ENCODE measurements at regions not wholly inside any gene's neighbourhood (a gene's known extent, or its start where the extent isn't known, plus 50 kb on each side); places are given as distances from the start of the nearest gene placed in this dataset.

DNA sequence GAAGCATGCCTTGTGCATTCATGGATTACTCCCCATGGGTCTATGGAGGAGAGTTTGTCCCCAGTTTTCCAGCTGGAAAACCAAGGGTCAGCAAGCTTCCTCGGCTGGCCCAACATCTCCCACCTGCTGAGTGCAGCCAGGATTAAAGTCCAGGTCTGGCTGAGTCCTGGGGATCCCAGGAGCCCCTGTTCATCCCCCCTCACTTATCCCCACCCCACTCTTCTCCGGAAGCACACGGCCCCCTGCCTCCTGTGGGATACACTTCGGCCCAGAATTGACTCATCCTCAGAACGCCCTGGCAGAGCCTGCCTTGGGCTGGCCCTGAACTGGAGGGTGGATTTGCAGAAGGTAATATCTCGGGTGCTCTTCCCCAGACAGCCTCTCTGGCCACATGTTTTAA lies 276.1 kb downstream of the NPHP4 start:
- no peak for DNase-seq (ENCODE audit: low read depth, low spot score)

DNA sequence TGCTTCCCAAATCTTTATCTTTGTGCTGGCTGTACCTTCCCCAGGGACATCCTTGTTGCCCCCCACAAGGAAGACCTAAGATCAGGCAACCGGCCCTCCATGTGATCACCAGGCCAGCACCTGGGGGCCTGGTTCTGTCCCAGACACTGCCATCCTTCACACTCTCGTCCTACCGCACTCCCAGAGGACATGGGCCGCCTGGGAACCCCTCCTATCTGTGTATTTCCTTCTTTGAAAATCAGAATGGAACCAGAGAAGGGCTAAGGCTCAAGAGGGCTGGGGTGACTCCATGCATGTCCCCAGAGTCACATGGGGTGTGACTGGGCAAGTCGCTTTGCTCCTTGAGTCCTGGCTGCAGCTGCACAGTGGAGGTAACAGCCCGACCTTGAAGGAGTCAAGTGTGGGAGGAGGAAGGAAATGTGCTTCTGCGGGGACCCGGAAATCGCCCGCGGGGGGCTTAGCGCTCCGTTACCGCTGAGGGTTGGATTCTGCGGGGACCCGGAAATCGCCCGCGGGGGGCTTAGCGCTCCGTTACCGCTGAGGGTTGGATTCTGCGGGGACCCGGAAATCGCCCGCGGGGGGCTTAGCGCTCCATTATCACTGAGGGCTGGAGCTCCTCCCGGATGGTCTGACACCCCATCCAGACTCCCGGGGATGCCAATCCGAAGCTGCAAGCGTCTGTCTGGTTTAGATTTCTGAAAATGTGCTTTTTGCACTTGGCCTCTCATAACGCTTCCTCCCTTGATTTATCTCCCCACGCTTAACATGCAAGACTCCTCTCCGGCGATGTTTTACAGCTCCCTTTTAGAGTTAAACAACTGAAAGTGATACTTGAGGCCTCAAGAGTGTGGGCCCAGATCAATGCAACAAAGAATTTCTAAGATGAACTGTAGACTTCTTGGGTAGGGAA lies 278.9 kb downstream of the NPHP4 start:
- no peak for DNase-seq (ENCODE audit: low read depth, low spot score)

DNA sequence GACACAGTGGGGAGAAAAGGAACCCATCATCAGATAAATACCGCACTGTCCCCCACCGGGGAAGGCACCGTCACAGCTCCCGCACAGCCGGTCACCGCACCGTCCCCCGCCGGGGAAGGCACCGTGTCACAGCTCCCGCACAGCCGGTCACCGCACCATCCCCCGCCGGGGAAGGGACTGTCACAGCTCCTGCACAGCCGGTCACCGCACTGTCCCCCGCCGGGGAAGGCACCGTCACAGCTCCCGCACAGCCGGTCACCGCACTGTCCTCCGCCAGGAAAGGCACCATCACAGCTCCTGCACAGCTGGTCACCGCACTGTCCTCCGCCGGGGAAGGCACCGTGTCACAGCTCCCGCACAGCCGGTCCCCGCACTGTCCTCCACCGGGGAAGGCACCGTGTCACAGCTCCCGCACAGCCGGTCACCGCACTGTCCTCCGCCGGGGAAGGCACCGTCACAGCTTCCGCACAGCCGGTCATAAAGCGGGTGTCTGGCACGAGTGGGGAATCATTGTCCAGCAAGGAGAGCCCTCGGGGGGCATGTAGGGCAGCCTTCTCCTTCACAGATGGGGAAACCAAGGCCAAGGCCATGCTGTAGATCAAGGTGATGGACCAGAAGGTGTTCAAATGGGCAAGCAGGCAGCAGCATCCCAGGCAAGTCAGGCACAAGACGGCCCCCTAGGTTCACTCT lies 280.1 kb downstream of the NPHP4 start:
- no peak for DNase-seq (ENCODE audit: low read depth, low spot score)

GRCh38 chr1:5711079-5711478 lies 281.1 kb downstream of the NPHP4 start:
- no peak for DNase-seq (ENCODE audit: low read depth, low spot score)

DNA sequence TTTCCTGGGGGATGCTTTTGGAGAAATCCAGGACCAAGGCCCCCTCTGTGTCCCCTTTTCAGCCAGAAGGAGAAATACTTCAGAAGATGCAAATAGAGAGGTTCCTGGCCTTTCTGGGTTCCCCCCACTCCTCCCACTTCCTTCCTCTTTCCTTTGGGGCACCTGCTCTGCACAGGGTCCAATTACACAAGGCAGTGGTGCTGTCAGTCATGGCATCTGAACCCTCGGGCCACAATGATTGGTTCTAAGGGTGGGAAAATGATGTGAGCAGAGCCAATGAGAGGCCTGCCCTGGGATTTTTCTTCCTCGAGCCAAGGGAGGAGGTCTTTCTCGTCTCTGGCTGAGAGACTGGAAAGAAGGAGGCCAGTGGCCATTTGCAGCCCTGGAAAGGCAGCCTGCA lies 282.2 kb downstream of the NPHP4 start:
- DNase-seq (ENCODE audit: low read depth, low spot score): no peak

DNA sequence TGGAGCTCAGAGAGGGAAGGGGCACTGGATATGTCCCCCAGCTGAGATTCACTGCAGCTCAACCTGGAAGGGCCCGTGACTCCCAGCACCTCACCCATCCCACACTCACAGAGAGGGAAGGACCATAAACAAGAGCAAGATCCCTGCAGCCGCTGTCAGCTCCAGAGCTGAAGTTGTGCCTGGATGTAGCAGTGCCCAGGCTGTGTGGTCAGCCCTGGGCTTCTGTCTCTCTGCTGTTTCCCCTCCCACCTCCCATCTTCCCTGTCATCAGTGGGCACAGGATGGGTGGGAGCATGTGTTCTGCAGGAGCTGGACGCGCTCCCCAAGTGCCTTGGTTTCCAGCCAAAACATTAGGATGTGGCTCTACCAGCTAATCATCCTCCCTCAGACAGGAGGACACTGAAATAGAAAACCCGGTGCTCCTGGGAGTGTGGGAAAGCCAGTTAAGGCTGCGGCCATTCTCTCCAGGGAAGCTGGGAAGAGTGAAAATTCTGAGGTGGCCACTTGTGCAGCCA lies 282.7 kb downstream of the NPHP4 start:
- no peak for DNase-seq (ENCODE audit: low read depth, low spot score)

DNA sequence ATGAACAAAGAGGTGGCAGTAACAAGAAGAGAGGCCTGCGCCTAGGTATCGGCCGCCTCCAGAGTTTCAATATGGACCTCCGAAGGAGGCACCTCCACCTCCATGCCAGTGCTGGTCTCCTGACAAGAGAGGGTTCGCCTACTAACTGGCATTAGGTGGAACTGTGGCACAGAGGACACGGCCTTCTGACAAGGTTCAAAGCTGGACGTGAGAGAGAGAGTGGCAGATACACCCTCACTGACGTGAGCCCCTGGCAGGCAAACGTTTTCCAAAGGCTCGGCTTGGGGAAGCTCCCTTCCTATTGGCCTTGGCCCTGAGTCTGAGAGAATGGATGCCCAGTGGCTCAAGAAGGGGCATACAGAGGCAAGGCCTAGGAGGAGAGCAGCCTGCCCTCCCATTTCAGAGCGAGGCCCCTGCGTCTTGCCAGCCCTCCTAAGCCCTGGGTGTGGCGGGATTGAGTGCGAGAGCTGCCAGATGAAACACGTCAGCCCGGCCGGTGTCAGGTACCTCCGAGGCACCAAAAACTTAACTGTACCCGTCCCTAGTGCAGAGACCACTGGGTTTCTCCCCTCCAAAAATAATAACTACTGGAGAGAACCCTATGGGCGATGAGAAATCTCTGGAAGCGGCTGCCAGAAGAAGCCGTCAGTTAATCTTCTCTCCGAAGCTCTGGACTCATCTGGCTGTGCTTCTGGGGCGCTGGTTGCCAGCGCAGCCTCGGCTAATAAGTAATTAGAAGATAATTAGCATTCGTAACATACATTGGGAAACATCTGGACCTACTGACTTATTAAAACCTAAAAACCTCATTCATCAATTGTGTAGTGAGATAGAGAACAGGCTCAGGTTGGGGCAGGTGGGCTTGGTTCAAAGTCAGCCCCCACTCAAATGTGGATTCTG lies 283.6 kb downstream of the NPHP4 start:
- DNase-seq (ENCODE audit: low read depth, low spot score): no peak

- no peak for DNase-seq (ENCODE audit: low read depth, low spot score)
Observed at GRCh38 chr1:5707566-5708345, 284.5 kb downstream of the NPHP4 start.

GRCh38 chr1:5706239-5706638 lies 286.0 kb downstream of the NPHP4 start:
- no peak for DNase-seq (ENCODE audit: low read depth, low spot score)

DNA sequence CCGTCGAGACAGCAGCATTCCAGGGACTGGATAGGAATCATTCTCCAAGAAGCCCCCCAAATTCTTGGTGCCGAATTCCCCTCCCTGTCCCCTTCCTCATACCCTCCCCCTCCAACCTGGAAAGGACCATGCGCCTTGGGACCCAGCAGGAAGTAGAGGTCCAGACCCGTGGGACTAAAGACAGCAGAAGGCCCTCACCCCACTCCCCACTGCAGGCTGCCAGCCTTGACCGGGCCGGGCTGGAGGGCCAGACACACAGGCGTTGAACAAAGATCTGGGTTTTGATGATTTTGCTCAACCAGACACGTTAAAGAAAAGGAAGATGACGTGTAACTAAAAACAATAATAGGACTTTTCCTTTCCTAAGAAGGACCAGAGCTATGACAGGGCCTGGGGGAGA lies 286.5 kb downstream of the NPHP4 start:
- DNase-seq (ENCODE audit: low read depth, low spot score): no peak

GRCh38 chr1:5704561-5705514 lies 287.4 kb downstream of the NPHP4 start:
- no peak for DNase-seq (ENCODE audit: low read depth, low spot score)

- DNase-seq (ENCODE audit: low read depth, low spot score): no peak
Observed at GRCh38 chr1:5701642-5702041, 290.6 kb downstream of the NPHP4 start.

- DNase-seq (ENCODE audit: low read depth, low spot score): no peak
Observed at GRCh38 chr1:5693568-5693967, 298.7 kb downstream of the NPHP4 start.

- no peak for DNase-seq (ENCODE audit: low read depth, low spot score)
Observed at GRCh38 chr1:5692664-5693063, 299.6 kb downstream of the NPHP4 start.

DNA sequence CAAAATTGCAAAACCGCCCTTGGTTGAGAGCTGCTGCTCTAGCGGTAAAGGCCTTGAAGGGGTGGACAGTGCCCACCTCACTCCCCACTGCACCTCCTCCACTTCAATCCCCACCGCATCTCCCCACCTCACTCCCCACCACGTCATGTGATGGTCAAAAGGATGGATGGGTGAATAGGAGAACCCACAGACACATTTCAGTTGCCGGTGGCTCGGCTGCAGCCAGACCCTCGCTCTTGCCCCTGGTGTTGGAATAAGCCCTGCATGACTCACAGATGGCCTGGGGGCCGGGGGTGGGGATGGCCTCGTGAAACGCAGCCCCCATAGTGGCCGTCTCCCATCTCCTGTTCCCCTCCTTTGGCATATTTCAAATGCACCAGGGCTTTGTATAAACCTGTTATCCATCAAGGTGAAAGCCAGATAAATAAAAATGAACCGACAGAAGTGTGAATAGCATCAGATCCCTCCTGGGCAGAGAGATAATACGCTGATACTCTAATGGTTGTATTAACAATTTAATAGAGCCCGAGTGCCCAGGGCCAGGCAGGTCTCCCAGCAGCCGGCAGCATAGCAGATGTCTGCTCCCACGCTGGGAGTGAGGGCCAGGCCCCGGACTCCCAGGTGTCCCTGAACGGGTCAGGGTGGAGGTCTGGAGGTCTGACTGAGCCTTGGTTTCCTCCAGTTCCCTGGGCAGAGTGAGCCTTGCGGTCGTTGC lies 300.3 kb downstream of the NPHP4 start:
- no peak for DNase-seq (ENCODE audit: low read depth, low spot score)

GRCh38 chr1:5690898-5691297 lies 301.3 kb downstream of the NPHP4 start:
- DNase-seq (ENCODE audit: low read depth, low spot score): no peak

- no peak for DNase-seq (ENCODE audit: low read depth, low spot score)
Observed at GRCh38 chr1:5690291-5690690, 301.9 kb downstream of the NPHP4 start.

DNA sequence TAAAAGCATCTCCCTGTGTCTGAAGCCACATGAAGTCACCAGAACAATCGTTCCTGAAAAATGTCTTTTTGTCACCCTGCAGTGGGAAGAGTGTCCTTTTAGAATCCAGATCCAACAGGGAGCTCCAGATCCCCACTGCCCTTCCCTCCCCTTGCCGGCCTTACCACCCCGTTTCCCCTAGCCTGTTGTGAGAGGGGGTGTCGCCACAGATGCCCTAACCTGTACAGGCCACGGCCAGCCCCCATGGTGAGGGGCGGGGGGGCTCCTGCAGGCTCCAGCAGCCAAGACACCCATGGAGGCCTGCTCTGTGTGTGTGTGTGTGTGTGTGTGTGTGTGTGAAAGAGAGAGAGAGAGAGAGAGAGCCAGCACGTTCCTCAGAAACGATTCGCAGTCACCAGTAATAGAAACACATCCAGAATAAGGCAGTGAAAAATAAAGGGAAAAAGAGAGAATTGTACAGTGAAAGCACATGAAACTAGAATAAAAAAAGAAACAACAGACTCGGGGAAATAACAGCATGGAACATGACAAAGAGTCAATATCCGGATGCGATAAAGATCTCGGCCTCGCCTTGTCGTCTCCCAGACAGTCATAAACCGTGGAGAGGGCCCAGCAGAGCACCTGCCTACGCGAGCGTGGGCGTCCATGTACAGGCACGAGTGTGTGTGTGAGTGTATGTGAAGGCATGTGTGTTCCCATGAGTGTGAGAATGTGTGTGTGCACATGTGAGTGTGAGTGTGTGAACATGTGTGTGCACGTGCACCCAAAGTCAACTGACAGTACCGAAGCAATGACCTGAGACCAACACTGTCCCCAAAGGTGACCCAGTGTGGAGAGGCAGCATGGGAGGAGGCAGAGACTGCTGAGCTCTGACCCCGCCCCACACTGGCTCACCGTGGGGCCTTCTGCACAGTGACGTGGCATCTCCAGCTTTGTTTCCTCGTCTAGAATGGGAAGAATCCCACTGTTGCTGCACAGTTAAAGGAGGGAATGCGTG lies 303.8 kb downstream of the NPHP4 start:
- no peak for DNase-seq (ENCODE audit: low read depth, low spot score)
